ENCODE measurements at regions not wholly inside any gene's neighbourhood (a gene's known extent, or its start where the extent isn't known, plus 50 kb on each side); places are given as distances from the start of the nearest gene placed in this dataset.
"Not testable (repeated sequence)": the region's sequence is repeated elsewhere in the genome, so short reads cannot be mapped to it uniquely, and the experiment has no call there.

DNA sequence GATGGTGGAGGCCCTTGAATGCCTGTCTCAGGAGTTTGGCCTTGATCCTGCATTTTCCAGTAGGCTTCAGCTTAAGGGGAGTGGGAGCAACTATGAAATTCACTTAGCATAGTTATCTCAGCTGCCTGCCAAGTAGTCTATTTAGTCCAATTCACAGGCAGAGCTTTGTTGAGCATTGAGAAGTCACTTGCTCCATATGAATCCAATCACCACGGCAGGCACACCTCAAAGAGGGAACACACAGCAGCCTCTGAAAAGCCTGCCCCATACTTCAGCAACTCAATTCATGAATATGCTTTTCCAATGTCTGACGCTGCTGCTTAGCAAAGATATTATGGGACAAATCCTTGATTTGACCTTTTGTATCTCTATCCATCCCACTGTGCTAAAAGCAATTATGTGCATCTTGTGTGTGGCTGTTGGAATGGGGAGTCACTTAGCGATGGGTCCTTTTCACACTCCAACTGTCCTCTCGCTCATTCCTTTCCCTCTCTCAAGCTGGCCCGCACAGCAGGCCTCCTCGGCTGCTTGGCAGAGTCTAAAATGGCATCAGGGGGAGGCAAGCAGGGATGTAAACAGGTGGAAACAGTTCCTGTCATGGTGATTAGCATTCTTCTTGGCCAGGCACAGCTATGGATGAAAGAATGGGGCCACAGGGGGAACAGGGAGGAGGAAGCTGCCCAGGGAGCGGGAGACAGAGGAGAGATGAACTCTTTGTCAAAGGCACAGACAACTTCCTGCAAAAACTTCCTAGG, 56.0 kb upstream of the LRPPRC start:
- TF ChIP-seq, protein P1, sequence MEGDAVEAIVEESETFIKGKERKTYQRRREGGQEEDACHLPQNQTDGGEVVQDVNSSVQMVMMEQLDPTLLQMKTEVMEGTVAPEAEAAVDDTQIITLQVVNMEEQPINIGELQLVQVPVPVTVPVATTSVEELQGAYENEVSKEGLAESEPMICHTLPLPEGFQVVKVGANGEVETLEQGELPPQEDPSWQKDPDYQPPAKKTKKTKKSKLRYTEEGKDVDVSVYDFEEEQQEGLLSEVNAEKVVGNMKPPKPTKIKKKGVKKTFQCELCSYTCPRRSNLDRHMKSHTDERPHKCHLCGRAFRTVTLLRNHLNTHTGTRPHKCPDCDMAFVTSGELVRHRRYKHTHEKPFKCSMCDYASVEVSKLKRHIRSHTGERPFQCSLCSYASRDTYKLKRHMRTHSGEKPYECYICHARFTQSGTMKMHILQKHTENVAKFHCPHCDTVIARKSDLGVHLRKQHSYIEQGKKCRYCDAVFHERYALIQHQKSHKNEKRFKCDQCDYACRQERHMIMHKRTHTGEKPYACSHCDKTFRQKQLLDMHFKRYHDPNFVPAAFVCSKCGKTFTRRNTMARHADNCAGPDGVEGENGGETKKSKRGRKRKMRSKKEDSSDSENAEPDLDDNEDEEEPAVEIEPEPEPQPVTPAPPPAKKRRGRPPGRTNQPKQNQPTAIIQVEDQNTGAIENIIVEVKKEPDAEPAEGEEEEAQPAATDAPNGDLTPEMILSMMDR (IDR thresholded peaks at IDR 0.05; ENCODE audit: borderline replicate concordance, insufficient read depth, low read depth, low read length) = no peak
- H3K4me3 ChIP-seq (ENCODE audit: low read depth, low read length) = no peak overlapping the region

DNA sequence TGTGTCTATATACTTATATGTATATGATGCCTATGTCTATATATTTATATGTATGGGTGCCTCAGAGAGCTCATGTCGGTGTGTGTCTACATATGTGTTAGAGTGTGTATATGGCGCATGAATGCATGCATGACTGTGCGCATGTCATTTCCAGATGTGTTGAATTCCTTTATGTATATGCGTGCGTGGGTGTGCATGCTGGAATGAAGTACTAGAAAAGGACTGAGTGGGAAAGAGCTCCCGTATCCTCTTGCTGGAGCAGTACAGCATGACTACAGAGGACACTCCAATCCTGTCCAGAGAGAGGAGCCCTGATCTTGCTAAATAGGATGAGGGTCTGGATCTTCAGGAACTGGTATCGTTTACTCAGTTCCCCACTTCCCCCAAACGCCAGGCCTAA, 56.8 kb upstream of the LRPPRC start:
- TF ChIP-seq, protein P1 (IDR thresholded peaks at IDR 0.05; ENCODE audit: borderline replicate concordance, insufficient read depth, low read depth, low read length) = no peak
- H3K4me3 ChIP-seq (ENCODE audit: low read depth, low read length) = no peak overlapping the region

DNA sequence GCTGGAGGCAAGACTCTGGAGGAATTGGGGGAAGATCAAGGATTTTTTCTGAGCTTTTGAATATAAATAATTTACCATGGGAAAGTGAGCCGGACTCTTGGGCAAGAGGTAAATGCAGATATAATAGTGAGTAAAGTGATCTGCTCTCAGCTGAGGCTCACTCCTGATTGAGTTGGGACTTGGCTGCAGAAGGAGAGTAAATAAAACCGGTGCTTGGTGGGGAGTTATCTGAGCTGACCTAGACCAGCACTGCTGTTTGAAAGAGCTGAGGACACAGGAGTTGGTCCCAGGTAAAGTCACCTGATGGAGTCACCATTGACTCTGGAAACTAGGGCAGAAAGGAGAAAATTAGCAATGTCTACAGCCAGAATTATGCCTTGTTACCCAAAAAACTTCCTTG, 57.3 kb upstream of the LRPPRC start:
- TF ChIP-seq, protein P1 (IDR thresholded peaks at IDR 0.05; ENCODE audit: borderline replicate concordance, insufficient read depth, low read depth, low read length) = no peak
- no peak overlapping the region for H3K4me3 ChIP-seq (ENCODE audit: low read depth, low read length)

DNA sequence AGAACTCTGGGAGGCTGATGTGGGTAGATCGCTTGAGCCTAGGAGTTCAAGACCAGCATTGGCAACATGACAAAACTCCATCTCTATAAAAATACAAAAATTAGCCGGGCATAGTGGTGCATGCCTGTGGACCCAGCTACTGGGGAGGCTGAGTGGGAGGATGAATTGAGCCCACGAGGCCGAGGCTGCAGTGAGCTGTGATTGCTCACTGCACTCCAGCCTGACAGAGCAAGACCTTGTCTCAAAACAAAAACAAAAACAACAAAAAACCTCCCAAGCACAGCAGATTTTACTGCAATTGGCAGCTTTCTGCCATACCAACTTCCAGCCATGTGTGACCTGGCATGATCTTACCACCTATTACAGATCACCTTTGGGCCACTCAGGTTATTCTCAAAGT, 57.7 kb upstream of the LRPPRC start:
- no peak overlapping the region for H3K4me3 ChIP-seq (ENCODE audit: low read depth, low read length)
- TF ChIP-seq, protein P1 (IDR thresholded peaks at IDR 0.05; ENCODE audit: borderline replicate concordance, insufficient read depth, low read depth, low read length) = no peak

GRCh38 chr2:44055229-44055628, 59.4 kb upstream of the LRPPRC start:
- no peak overlapping the region for H3K4me3 ChIP-seq (ENCODE audit: low read depth, low read length)
- TF ChIP-seq, protein P1 (IDR thresholded peaks at IDR 0.05; ENCODE audit: borderline replicate concordance, insufficient read depth, low read depth, low read length) = no peak

DNA sequence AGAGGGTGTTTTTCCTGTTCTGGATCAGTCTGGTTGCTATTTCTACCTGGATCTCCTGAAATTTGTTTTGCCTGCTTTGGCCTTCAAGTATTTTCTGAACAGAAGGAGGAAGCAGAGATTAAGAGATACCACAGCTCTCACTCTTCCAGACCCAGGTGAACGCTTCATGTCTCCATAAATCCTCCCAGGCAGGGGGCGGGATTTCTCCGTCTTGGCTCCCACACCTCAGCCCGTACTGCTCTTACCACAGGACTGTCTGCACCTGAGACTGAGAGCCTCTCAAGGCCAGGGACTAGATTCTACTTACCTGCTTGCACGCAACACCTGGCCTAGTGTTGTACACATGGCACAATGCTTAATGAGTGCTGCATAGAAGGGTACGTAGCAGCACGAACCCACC, 59.9 kb upstream of the LRPPRC start:
- TF ChIP-seq, protein P1 (IDR thresholded peaks at IDR 0.05; ENCODE audit: borderline replicate concordance, insufficient read depth, low read depth, low read length) = no peak
- H3K4me3 ChIP-seq (ENCODE audit: low read depth, low read length) = no peak overlapping the region

DNA sequence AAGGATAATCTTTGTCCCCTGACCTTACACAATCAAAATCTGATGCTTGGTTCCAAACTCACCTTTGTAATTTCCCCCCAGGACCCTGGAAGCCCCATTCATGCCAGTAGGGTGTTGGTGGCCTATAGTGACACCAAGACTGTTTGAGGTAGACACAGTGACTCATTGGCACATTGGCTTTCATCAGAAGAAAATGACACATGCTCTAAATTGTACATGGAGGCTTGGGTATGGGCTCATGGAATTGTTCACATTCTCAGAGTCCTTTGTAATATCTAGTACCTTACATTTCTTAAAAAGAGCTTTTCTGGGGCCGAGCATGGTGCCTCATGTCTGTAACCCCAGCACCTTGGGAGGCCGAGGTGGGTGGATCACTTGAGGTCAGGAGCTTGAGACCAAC, 61.2 kb upstream of the LRPPRC start:
- H3K4me3 ChIP-seq (ENCODE audit: low read depth, low read length) = no peak overlapping the region
- TF ChIP-seq, protein P1 (IDR thresholded peaks at IDR 0.05; ENCODE audit: borderline replicate concordance, insufficient read depth, low read depth, low read length) = no peak

- H3K4me3 ChIP-seq (ENCODE audit: low read depth, low read length) = not testable (repeated sequence)
Observed at GRCh38 chr2:44060286-44060685, 64.5 kb upstream of the LRPPRC start.
